Progenitor cell of endocrine pancreas (in vitro differentiated cells): ENCODE measurements at regions not wholly inside any gene's neighbourhood (a gene's known extent, or its start where the extent isn't known, plus 50 kb on each side); places are given as distances from the start of the nearest gene placed in this dataset.
"Not testable (repeated sequence)": the region's sequence is repeated elsewhere in the genome, so short reads cannot be mapped to it uniquely, and the experiment has no call there.

ENCODE experiments used
- DNase-seq: peaks from one replicate; pipeline ENCODE4 v3.0.0; 2021; ENCODE audit warnings: low spot score; ENCODE audit not compliant: unreplicated experiment
- H3K27ac Mint-ChIP-seq: 2 replicates; pipeline ENCODE4 v1.8.0; 2021; ENCODE audit warnings: mild to moderate bottlenecking, moderate library complexity, mixed read lengths
- H3K27me3 Mint-ChIP-seq: 2 replicates; pipeline ENCODE4 v1.8.0; 2021; ENCODE audit warnings: mixed read lengths
- H3K36me3 Mint-ChIP-seq: 2 replicates; pipeline ENCODE4 v1.8.0; 2022; ENCODE audit warnings: mixed read lengths; ENCODE audit not compliant: insufficient read depth
- H3K4me1 Mint-ChIP-seq: 2 replicates; pipeline ENCODE4 v1.8.0; 2021; ENCODE audit warnings: low read depth, mixed read lengths
- H3K4me3 Mint-ChIP-seq: 2 replicates; pipeline ENCODE4 v1.8.0; 2021; ENCODE audit warnings: low read depth, mild to moderate bottlenecking, moderate library complexity, mixed read lengths
- H3K9me3 Mint-ChIP-seq: 2 replicates; pipeline ENCODE4 v1.8.0; 2021; ENCODE audit warnings: low read depth, mixed read lengths
- CTCF ChIP-seq: fragments of 200-600 bp; sonication (generic); IDR thresholded peaks from one replicate; pipeline ENCODE4 v1.5.0; 2021; ENCODE audit warnings: antibody characterized with exemption, mild to moderate bottlenecking; ENCODE audit not compliant: unreplicated experiment

- Mint-ChIP-seq H3K9me3 (no peaks in the 10 kb centered on the region), H3K4me3 (no peak overlapping the region), H3K4me1 (peaks cover 1% of the 10 kb centered on the region), H3K36me3 (no peaks in the 10 kb centered on the region), H3K27ac (no peak overlapping the region), H3K27me3 (no peaks in the 10 kb centered on the region)
- DNase-seq = no peak
- no peak for TF ChIP-seq CTCF
Measured at GRCh38 chr6:84848960-84849359, 84.6 kb upstream of the TBX18 start.

GRCh38 chr6:84847390-84848160, 83.2 kb upstream of the TBX18 start:
- Mint-ChIP-seq H3K36me3 (no peaks in the 10 kb centered on the region), H3K27ac (no peak overlapping the region), H3K4me3 (no peak overlapping the region), H3K9me3 (no peaks in the 10 kb centered on the region), H3K27me3 (no peaks in the 10 kb centered on the region), H3K4me1 (peaks cover 1% of the 10 kb centered on the region)
- DNase-seq = no peak
- TF ChIP-seq CTCF = no peak

GRCh38 chr6:84842525-84843166, 78.2 kb upstream of the TBX18 start:
- H3K9me3 Mint-ChIP-seq = peaks cover 7% of the 10 kb centered on the region
- no peak for DNase-seq
- H3K36me3 Mint-ChIP-seq = no peaks in the 10 kb centered on the region
- no peak overlapping the region for H3K4me3 Mint-ChIP-seq
- H3K27ac Mint-ChIP-seq = no peak overlapping the region
- H3K27me3 Mint-ChIP-seq = no peaks in the 10 kb centered on the region
- TF ChIP-seq CTCF = no peak
- peaks cover 3% of the 10 kb centered on the region for H3K4me1 Mint-ChIP-seq

- not testable (repeated sequence) for DNase-seq, H3K4me3 Mint-ChIP-seq, H3K27ac Mint-ChIP-seq, H3K4me1 Mint-ChIP-seq, H3K27me3 Mint-ChIP-seq, H3K36me3 Mint-ChIP-seq, H3K9me3 Mint-ChIP-seq
Measured at GRCh38 chr6:84837068-84837866, 72.9 kb upstream of the TBX18 start.

GRCh38 chr6:84836366-84836765, 72.0 kb upstream of the TBX18 start:
- Mint-ChIP-seq H3K4me3 (no peak overlapping the region), H3K36me3 (no peaks in the 10 kb centered on the region), H3K9me3 (peaks cover 7% of the 10 kb centered on the region), H3K27ac (no peak overlapping the region), H3K27me3 (no peaks in the 10 kb centered on the region), H3K4me1 (peaks cover 3% of the 10 kb centered on the region)
- TF ChIP-seq CTCF = no peak
- no peak for DNase-seq
